Activated CD8-positive, alpha-beta memory T cell treated with anti-CD3 and anti-CD28 coated beads, Interleukin-2, amount 50 U/mL, for 48 hours (primary cell): ENCODE measurements at regions not wholly inside any gene's neighbourhood (a gene's known extent, or its start where the extent isn't known, plus 50 kb on each side); places are given as distances from the start of the nearest gene placed in this dataset.
A peak's percentile ranks its signal among the peaks of the same experiment; 100 is the strongest.

Experiments
- DNase-seq: peaks from one replicate; pipeline ENCODE4 v3.0.0-alpha.2; 2020

- DNase-seq, result no peak
Observed at GRCh38 chr9:129322022-129322621, 144.1 kb upstream of the IER5L start.

DNA sequence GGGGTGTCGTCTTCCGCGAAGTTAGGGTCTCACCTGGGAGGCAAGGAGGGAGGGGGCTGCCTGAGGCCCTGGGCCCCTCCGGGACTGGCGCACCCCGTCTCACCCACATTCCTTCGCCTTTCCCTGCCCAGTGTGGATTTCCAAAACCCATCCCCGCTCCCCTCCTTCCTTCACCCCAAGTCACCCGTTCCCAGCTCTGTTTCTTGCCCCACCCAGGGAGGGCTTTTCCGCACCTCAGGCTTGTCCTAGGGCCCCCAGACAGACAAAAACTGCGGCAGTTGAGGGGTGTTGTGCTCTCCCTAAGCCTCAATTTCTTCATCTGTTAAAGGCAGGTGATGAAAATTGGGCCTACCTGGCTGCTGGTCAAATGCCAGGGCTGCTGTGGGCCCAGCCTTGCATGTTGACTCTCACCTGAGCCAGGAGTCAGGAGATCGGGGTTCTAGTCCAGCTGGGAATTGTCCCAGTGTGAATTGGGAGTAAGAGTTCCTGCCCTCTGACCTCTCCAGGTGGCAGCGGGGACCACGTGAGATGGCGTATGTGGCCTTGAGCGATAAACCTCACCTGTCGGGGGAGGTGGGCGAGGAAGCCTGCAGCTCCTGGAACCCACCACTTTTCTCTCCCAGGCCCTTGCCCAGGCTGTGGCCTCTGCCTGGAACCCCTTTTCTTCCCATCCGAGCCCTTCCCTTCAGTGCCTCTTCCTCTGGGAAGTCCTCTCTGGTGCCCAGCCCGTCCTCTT lies 143.4 kb upstream of the IER5L start:
- DNase-seq, result no peak

GRCh38 chr9:129320575-129321285 lies 142.7 kb upstream of the IER5L start:
- peak; percentile 67 for DNase-seq

GRCh38 chr9:129319938-129320481 lies 141.9 kb upstream of the IER5L start:
- DNase-seq, result peak; percentile 51

DNA sequence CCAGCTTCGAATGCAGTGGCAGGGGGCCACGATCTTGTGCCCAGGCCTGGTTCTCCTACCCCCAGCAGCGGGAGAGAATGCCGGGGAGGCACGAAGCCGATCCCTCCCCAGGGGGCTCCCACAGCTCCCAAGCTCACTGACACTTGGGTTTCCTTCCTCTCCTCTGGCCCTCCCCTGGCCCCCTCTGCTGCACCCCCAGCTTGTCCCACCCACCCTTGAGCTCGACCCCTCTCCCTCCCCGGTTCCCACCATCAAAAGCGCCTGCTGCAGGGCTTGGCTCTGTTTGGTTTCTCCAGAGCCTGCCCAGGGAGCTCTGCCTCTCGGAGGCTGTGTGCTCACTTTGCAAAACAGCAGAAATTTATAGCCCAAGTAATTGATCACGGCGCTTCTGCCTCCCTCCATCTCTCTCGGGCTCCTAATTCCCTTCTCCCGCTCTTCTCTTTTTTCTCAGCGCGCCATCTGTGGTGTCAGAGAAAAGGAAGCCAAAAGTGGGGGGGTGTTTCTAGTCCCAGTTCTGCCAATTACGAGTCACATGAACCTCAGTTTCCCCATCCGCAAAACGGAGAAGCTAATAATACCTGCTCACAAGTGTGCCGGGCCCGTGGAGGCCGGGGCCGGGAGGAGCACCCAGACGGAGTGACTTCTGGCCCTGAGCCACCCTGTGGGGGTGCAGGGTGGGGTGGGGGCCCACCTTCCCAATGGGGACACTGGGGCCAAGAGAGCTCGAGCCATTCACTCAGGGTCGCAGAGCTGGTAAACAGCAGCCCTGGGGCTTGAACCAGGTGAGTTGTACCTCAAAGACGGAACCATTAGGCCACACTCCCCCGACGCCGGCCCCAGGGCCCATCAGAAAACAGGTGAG lies 141.2 kb upstream of the IER5L start:
- peak; percentile 46 for DNase-seq

GRCh38 chr9:129318121-129319075 lies 140.3 kb upstream of the IER5L start:
- DNase-seq, result peak; percentile 41

DNA sequence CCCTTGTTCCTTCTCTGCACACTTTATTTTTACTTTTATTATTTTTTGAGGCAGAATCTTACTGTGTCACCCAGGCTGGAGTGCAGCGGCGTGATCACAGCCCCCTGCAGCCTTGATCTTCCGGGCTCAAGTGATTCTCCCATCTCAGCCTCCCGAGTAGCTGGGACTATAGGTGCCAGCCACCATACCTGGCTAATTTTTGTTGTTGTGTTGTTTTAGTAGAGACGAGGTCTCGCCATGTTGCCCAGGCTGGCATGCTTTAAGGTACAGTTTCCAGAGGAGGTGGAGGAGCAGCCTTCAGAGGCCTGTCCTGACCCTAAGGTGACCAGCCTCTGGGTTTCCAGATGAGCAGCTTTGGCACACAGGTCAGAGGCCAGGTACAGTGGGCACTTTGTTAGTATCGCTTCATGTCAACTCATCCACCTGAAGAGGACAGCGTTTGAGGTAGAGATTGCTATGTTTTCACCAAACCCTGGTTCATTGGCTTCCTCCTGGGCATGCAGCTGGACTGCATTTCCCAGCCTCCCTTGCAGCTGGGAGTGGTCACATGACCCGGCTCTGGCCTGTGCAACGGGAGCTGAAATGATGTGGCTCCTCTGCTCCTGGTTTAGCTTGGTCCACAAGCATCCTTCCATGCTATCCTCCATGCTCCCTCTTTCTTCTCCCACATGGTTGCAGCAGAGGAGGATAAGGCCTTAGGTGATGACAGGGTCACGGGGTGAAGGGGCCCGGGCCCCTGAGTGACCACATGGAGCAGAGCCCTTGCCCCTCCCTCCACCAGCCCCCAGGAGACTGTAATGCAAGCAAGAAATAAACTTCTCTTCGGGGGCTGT lies 139.3 kb upstream of the IER5L start:
- peak; percentile 56 for DNase-seq

DNA sequence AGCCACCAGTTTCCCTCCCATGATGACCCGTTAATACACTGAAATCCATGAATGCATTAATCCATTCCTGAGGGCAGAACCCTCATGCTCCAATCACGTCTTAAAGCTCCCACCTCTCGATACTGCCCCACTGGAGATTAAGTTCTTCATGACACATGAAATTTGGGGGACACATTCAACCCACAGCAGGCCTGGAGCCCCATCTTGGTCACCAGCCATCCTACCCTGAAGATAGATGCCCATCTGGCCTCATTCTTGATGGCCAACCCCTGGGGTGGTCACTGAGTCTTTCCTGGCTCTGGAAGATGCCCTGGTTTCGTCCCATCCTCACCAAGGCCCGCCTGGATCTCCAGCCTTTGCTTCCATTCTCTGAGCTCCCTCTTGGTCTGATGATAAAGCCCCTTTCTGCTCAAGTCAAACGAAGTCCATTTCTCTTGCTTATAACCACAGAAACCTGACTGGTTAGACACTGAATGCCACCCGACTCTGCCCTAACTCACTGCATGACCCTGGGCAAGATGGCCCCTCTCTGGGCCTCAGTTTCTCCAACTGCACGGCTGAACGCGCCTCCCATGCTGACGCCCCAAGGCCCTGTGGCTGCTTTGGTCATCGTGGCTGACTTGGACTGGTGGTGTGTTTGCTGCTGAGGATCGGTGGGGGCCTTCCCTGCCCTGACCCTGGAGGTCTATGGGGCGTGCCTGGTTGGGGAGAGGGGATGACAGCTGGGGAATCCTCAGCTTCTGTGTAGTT lies 138.4 kb upstream of the IER5L start:
- peak; percentile 39 for DNase-seq

DNA sequence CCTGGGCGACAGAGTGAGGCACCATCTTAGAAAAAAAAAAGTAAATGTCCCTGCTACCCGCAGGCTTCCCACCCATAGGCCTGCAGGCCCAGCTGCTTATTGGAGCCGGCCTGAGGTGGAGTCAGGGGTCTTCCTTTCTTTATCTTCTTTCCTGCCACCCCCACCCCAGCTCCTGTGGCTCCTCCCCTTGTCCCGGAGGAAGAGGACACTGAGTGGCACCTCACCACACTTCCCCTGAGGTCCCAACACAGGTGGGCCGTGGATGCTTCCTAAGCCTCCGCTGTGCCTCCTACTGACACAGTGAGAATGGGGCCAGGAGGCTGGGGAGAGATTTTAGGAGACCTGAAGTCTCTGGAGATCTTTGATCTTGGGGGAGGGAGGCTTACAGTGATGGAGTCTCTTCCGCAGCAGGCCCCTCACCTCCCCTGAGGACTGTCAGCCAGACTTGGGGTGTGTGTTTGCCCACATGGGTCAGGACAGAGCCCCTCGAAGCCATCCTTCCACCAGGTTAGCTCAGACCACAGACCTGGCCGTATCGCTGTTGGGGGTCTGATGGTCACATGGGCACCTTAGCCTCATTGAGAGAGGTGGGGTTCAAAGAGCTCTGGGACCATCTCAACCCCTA lies 135.4 kb upstream of the IER5L start:
- peak; percentile 37 for DNase-seq

- DNase-seq, result peak; percentile 32
Observed at GRCh38 chr9:129312251-129313122, 134.4 kb upstream of the IER5L start.

DNA sequence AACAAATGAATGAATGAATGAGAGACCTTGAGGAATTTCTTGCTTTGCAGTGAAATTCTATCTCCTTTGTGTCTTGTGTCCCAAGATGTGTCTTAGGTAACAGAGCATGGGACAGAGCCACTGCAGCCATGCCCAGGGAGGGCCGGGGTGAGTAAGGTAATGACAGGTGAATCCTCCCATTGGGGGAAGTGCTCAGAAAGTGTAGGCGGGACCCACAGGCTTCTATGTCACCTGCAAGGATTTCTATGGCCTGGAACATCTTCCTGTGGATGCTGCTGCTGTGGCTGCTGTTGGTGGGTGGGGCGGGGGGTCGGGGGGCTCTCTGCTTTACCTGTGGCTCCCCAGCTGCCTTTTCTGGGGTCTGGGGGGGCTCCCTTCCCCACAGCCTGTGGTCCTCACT lies 133.6 kb upstream of the IER5L start:
- no peak for DNase-seq

GRCh38 chr9:129310666-129311350 lies 132.7 kb upstream of the IER5L start:
- no peak for DNase-seq

GRCh38 chr9:129309906-129310305 lies 131.8 kb upstream of the IER5L start:
- peak; percentile 32 for DNase-seq

- no peak for DNase-seq
Observed at GRCh38 chr9:129309041-129309430, 131.0 kb upstream of the IER5L start.

- DNase-seq, result no peak
Observed at GRCh38 chr9:129307227-129307970, 129.3 kb upstream of the IER5L start.

DNA sequence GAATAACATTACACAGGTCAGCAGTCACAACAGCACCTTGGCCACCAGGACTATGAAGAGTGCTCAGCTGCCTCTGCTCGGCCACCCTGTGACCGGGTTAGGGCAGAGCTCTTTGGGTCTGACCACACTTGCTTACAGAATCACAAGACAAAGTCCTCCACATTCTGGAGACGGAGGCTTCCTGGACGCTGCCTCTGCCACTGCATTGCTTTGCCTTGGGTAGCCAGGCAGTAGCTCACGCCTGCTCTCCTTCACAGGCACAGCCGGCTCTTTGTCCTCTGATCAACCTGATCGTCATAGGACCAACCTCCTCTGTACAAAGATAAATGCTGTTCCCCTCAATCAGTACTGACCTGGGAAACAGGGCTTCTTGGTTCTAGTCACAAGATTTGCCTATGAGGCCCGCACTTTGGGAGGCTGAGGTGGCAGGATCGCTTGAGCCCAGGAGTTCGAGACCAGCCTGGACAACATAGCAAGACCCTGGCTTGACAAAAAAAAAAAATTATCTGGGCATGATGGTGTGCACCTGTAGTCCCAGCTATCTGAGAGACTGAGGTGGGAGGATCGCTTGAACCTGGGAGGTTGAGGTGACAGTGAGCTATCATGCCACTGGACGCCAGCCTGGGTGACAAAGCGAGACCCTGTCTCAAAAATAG lies 128.4 kb upstream of the IER5L start:
- DNase-seq, result peak; percentile 35
